IPS-18a (cell line): ENCODE measurements at regions not wholly inside any gene's neighbourhood (a gene's known extent, or its start where the extent isn't known, plus 50 kb on each side); places are given as distances from the start of the nearest gene placed in this dataset.

Experiments
- H3K27ac ChIP-seq: one replicate; pipeline ENCODE4 v1.5.1; 2013; ENCODE audit warnings: low read length
- H3K27me3 ChIP-seq: one replicate; pipeline ENCODE4 v1.6.1; 2013; ENCODE audit warnings: mild to moderate bottlenecking, low read length; ENCODE audit not compliant: control insufficient read depth, insufficient read depth
- H3K36me3 ChIP-seq: one replicate; pipeline ENCODE4 v1.6.1; 2013; ENCODE audit warnings: low read depth, low read length; ENCODE audit not compliant: control insufficient read depth
- H3K4me1 ChIP-seq: one replicate; pipeline ENCODE4 v1.6.1; 2013; ENCODE audit warnings: low read depth, low read length; ENCODE audit not compliant: control insufficient read depth
- H3K4me3 ChIP-seq: one replicate; pipeline ENCODE4 v1.5.1; 2013; ENCODE audit warnings: low read length
- H3K9ac ChIP-seq: one replicate; pipeline ENCODE4 v1.6.1; 2013; ENCODE audit warnings: mild to moderate bottlenecking, low read length, moderate library complexity
- H3K9me3 ChIP-seq: one replicate; pipeline ENCODE4 v1.6.1; 2013; ENCODE audit warnings: low read depth, low read length; ENCODE audit not compliant: control insufficient read depth

DNA sequence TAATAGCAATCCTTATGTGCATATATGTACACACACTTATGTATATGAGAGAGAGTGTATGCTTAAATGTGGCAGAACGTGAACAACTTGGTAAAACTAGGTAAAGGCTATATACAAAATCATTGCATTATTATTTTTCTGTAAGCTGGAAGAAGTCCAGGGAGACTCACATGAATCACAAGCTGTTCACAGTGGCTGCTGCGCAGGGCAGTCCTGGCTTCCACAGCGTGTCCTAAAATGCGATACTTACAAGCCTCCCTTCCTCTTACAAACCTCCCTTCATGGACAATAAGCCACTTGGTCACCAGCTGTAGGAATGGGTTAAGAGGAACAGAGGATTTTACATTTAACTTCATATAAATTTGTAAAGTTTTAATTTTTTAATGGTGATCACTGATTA, 114.9 kb upstream of the AGAP1 start:
- H3K4me3 ChIP-seq = no peak overlapping the region
- H3K36me3 ChIP-seq = no peaks in the 10 kb centered on the region
- no peak overlapping the region for H3K27ac ChIP-seq
- H3K27me3 ChIP-seq = no peaks in the 10 kb centered on the region
- no peaks in the 10 kb centered on the region for H3K9me3 ChIP-seq
- no peaks in the 10 kb centered on the region for H3K4me1 ChIP-seq
- no peak overlapping the region for H3K9ac ChIP-seq

DNA sequence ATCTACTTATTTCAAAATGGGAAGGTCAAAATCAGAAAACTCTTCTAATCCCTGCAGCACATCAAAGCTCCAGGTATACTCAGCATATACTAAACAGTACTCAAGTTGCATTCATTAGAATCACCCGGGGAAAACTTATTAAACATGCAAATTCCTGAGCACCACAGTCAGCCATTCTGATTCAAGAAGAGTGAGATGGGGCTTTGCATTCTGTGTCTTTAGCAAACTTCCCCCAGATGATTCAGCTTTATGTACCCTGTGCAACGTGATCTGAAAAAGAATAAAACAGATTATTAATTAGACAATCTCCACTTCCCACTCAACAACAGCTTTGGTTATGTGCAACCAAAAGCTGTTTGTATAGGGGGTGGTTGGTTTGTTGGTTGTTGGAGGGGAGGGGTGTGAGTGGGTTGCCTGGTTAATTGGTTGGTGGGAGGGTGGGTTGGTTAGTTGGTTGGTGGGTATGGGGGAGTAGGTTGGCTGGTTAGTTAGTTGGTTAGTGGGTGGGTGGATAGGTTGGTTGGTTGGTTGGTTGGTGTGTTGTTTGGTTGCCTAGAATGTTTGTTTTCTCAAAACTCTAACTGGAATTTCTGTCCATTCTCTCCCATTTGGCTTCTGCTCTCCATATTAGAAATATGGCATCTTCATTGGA, 112.5 kb upstream of the AGAP1 start:
- Histone ChIP-seq H3K27ac (no peak overlapping the region), H3K27me3 (no peaks in the 10 kb centered on the region), H3K4me3 (no peak overlapping the region), H3K9ac (no peak overlapping the region), H3K9me3 (no peaks in the 10 kb centered on the region), H3K36me3 (no peaks in the 10 kb centered on the region), H3K4me1 (peaks cover 11% of the 10 kb centered on the region)

GRCh38 chr2:235382179-235382578, 111.7 kb upstream of the AGAP1 start:
- Histone ChIP-seq H3K4me1 (peaks cover 11% of the 10 kb centered on the region), H3K27ac (no peak overlapping the region), H3K9ac (no peak overlapping the region), H3K9me3 (no peaks in the 10 kb centered on the region), H3K36me3 (no peaks in the 10 kb centered on the region), H3K27me3 (no peaks in the 10 kb centered on the region), H3K4me3 (no peak overlapping the region)

DNA sequence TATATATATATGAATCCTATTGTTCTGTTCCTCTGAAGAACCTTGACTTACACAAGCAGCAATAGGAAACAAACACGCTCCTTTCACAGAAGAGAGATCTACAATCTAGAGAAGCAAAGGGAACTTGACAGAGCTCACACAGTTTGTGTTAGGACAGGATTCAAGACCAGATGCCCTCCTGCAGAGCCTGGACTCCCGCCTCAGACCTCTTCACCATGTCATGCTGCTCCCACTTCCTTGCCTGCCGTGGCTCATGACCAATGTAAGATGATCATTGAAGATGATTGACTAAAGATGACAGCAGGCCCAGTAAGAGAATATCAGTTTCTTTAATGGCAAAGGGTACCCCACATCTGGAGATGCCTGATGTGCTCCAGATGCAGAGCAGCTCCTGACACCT, 111.2 kb upstream of the AGAP1 start:
- Histone ChIP-seq H3K4me3 (no peak overlapping the region), H3K36me3 (no peaks in the 10 kb centered on the region), H3K9ac (no peak overlapping the region), H3K27ac (no peak overlapping the region), H3K9me3 (no peaks in the 10 kb centered on the region), H3K27me3 (no peaks in the 10 kb centered on the region), H3K4me1 (peaks cover 11% of the 10 kb centered on the region)

DNA sequence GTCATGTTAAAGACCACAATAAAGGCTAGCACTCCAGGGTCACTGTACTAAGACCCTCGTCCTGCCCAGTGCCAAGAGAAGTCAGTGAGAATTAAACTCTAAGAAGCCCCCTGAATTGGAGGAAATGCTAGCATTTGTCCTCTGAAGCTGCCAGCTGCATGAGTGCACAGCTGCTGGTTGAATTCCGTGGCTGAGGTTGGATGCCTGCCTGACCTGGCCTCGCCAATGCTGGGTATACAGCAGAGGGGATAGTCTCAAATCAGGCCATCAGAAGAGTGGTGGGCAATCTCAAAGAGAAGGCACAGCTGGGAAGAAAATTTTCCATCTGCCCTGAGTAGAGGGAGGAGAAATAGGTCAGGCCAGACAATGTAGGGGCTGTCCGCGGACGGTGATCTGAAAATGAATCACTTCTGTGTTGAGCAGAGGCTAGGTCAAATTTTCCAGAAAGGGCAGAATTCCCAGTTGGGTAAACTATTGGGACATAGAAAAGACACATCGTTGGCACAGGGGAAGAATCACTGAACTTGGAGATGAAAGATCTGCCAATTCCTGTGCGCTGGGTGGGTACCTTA, 110.5 kb upstream of the AGAP1 start:
- Histone ChIP-seq H3K9ac (no peak overlapping the region), H3K9me3 (no peaks in the 10 kb centered on the region), H3K4me3 (no peak overlapping the region), H3K27me3 (no peaks in the 10 kb centered on the region), H3K36me3 (no peaks in the 10 kb centered on the region), H3K27ac (no peak overlapping the region), H3K4me1 (peaks cover 11% of the 10 kb centered on the region)

- Histone ChIP-seq H3K36me3 (no peaks in the 10 kb centered on the region), H3K27ac (no peak overlapping the region), H3K4me1 (peaks cover 11% of the 10 kb centered on the region), H3K4me3 (no peak overlapping the region), H3K9me3 (no peaks in the 10 kb centered on the region), H3K27me3 (no peaks in the 10 kb centered on the region), H3K9ac (no peak overlapping the region)
Observed at GRCh38 chr2:235384624-235385023, 109.2 kb upstream of the AGAP1 start.

DNA sequence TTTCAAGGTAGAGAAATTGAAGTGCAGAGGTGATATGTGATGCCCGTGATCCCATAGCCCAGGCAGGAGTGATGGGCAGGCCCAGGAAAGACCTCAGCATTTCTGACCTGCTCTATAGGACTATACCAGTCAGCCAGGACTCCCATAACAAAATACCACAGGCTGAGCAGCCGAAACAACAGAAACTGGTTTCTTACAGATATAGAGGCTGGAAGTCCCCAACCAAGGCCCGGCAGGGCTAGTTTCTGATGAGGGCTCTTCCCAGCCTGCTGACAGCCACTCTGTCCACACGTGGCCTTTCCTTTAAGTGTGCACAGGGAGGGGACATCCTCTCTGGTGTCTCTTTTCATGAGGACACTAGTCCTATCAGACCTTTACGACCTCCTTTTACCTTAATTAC, 104.2 kb upstream of the AGAP1 start:
- H3K27me3 ChIP-seq = no peaks in the 10 kb centered on the region
- H3K9ac ChIP-seq = no peak overlapping the region
- H3K36me3 ChIP-seq = no peaks in the 10 kb centered on the region
- H3K9me3 ChIP-seq = no peaks in the 10 kb centered on the region
- H3K4me1 ChIP-seq = peaks cover 7% of the 10 kb centered on the region
- H3K4me3 ChIP-seq = no peak overlapping the region
- no peak overlapping the region for H3K27ac ChIP-seq

GRCh38 chr2:235390108-235390815, 103.6 kb upstream of the AGAP1 start:
- no peak overlapping the region for H3K9ac ChIP-seq
- H3K9me3 ChIP-seq = no peaks in the 10 kb centered on the region
- H3K4me1 ChIP-seq = peaks cover under 1% of the 10 kb centered on the region
- no peaks in the 10 kb centered on the region for H3K36me3 ChIP-seq
- no peak overlapping the region for H3K4me3 ChIP-seq
- H3K27ac ChIP-seq = no peak overlapping the region
- H3K27me3 ChIP-seq = no peaks in the 10 kb centered on the region

- Histone ChIP-seq H3K9ac (no peak overlapping the region), H3K36me3 (no peaks in the 10 kb centered on the region), H3K27ac (no peak overlapping the region), H3K4me3 (no peak overlapping the region), H3K9me3 (no peaks in the 10 kb centered on the region), H3K4me1 (no peaks in the 10 kb centered on the region), H3K27me3 (no peaks in the 10 kb centered on the region)
Observed at GRCh38 chr2:235390816-235391194, 103.0 kb upstream of the AGAP1 start.

- no peaks in the 10 kb centered on the region for H3K9me3 ChIP-seq
- H3K36me3 ChIP-seq = no peaks in the 10 kb centered on the region
- H3K4me1 ChIP-seq = no peaks in the 10 kb centered on the region
- H3K4me3 ChIP-seq = no peak overlapping the region
- H3K27ac ChIP-seq = no peak overlapping the region
- no peak overlapping the region for H3K9ac ChIP-seq
- H3K27me3 ChIP-seq = no peaks in the 10 kb centered on the region
Observed at GRCh38 chr2:235391921-235392615, 101.8 kb upstream of the AGAP1 start.

- Histone ChIP-seq H3K9ac (no peak overlapping the region), H3K9me3 (no peaks in the 10 kb centered on the region), H3K4me3 (no peak overlapping the region), H3K36me3 (no peaks in the 10 kb centered on the region), H3K27me3 (no peaks in the 10 kb centered on the region), H3K27ac (no peak overlapping the region), H3K4me1 (no peaks in the 10 kb centered on the region)
Observed at GRCh38 chr2:235394278-235394828, 99.5 kb upstream of the AGAP1 start.
